Ascending aorta (tissue), 2 donors: ENCODE measurements at regions not wholly inside any gene's neighbourhood (a gene's known extent, or its start where the extent isn't known, plus 50 kb on each side); places are given as distances from the start of the nearest gene placed in this dataset.

Experiments
- DNase-seq, 2 donors: peaks; one replicate each; pipeline ENCODE4 v3.0.0-alpha.2; 2019; ENCODE audit warnings: low spot score in 2 of 2
- H3K27ac ChIP-seq, 2 donors: fragments of 200-600 bp; sonication (generic); one replicate each; pipeline ENCODE4 v1.5.1; 2016 to 2017; ENCODE audit warnings: mild to moderate bottlenecking in 1 of 2
- H3K27me3 ChIP-seq: fragments of 200-600 bp; sonication (generic); one replicate; pipeline ENCODE4 v1.5.1; 2017
- H3K36me3 ChIP-seq, 2 donors: fragments of 200-600 bp; sonication (generic); one replicate each; pipeline ENCODE4 v1.5.1; 2016
- H3K4me1 ChIP-seq, 2 donors: fragments of 200-600 bp; sonication (generic); one replicate each; pipeline ENCODE4 v1.5.1; 2016 to 2017; ENCODE audit warnings: mild to moderate bottlenecking in 1 of 2
- H3K4me3 ChIP-seq, 2 donors: fragments of 200-600 bp; sonication (generic); one replicate each; pipeline ENCODE4 v1.5.1; 2016 to 2017; ENCODE audit warnings: mild to moderate bottlenecking in 1 of 2
- H3K9me3 ChIP-seq, 2 donors: fragments of 200-600 bp; sonication (generic); one replicate each; pipeline ENCODE4 v1.5.1; 2016
- intact Hi-C: fragments of 100-400 bp; cut with DNase I; formaldehyde crosslinking; loops from one replicate; pipeline ENCODE4 v1.15.1; 2023
- TF ChIP-seq, protein P1 (sequence below), 3 experiments: fragments of 200-600 bp in 2 of 3; fragments of 450-650 bp in 1 of 3; sonication (generic) in 2 of 3; IDR thresholded peaks; one replicate each; pipeline ENCODE4 v1.5.1; 2016 to 2019; ENCODE audit warnings: antibody characterized with exemption in 3 of 3, mild to moderate bottlenecking in 1 of 3, moderate library complexity in 1 of 3

DNA sequence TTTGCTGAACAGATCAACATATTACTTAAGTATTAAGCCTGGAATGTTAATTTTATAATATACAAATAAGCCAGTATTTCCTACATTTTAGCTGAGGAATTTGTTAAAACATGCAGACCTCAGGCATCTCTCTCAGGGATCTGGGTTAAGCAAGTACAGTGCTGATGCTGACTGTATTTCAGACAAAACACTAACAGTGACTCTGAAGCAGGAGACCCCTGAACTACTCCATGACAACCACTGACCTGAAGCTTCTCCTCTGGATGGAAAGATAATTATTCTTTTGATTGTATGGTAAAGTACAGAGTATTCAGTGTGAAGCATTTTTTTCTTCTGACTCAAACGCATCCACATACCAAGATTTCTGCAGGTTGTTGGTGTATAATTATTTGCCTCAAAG, 680.8 kb downstream of the LIG4 start:
- no peak for DNase-seq
- Histone ChIP-seq H3K27ac (no peak overlapping the region), H3K4me1 (no peaks in the 10 kb centered on the region), H3K4me3 (no peak overlapping the region), H3K27me3 (no peaks in the 10 kb centered on the region), H3K36me3 (no peaks in the 10 kb centered on the region), H3K9me3 (no peaks in the 10 kb centered on the region)
- TF ChIP-seq, protein P1, sequence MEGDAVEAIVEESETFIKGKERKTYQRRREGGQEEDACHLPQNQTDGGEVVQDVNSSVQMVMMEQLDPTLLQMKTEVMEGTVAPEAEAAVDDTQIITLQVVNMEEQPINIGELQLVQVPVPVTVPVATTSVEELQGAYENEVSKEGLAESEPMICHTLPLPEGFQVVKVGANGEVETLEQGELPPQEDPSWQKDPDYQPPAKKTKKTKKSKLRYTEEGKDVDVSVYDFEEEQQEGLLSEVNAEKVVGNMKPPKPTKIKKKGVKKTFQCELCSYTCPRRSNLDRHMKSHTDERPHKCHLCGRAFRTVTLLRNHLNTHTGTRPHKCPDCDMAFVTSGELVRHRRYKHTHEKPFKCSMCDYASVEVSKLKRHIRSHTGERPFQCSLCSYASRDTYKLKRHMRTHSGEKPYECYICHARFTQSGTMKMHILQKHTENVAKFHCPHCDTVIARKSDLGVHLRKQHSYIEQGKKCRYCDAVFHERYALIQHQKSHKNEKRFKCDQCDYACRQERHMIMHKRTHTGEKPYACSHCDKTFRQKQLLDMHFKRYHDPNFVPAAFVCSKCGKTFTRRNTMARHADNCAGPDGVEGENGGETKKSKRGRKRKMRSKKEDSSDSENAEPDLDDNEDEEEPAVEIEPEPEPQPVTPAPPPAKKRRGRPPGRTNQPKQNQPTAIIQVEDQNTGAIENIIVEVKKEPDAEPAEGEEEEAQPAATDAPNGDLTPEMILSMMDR (IDR thresholded peaks at IDR 0.05): no peak
- intact Hi-C loops: no loop called here

DNA sequence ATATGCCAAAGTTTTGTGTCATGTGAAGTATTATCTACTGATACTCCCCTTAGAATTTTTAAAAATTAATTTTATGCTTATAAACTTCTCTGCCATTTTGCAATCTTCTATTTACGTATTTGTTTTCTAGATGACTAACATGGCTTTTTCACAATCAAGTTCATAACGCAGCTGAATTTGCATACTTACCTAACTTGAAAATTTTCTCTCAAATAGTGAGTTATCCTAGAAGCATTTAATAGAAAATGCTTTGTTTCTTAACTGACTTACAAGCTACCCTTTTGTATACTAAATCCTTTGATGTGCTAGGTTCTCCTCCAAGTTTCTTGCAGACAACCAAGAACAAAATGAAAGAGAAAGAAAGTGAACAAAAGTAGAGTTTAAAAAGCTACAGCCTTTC, 683.5 kb downstream of the LIG4 start:
- Histone ChIP-seq H3K4me1 (no peaks in the 10 kb centered on the region), H3K36me3 (no peaks in the 10 kb centered on the region), H3K27me3 (no peaks in the 10 kb centered on the region), H3K4me3 (no peak overlapping the region), H3K9me3 (no peaks in the 10 kb centered on the region), H3K27ac (no peak overlapping the region)
- DNase-seq: no peak
- TF ChIP-seq, protein P1 (IDR thresholded peaks at IDR 0.05): no peak
- intact Hi-C loops: no loop called here

DNA sequence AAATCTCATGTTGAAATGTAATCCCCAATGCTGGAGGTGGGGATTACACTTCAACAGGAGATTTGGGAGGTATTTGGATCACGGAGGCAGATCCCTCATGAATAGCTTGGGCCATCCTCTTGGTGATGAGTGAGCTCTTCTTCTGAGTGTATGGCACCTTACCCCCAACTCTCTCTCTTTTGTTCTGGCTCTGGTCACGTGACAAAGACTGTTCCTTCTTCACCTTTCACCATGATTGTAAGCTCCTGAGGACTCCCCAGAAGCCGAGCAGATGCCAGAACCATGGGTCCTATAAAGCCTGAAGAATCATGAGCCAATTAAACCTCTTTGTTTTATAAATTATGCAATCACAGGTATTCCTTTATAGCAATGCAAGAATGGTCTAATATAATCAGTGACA, 684.2 kb downstream of the LIG4 start:
- Histone ChIP-seq H3K4me3 (no peak overlapping the region), H3K9me3 (no peaks in the 10 kb centered on the region), H3K4me1 (no peaks in the 10 kb centered on the region), H3K36me3 (no peaks in the 10 kb centered on the region), H3K27me3 (no peaks in the 10 kb centered on the region), H3K27ac (no peak overlapping the region)
- intact Hi-C loops: no loop called here
- TF ChIP-seq, protein P1 (IDR thresholded peaks at IDR 0.05): no peak
- DNase-seq: no peak

DNA sequence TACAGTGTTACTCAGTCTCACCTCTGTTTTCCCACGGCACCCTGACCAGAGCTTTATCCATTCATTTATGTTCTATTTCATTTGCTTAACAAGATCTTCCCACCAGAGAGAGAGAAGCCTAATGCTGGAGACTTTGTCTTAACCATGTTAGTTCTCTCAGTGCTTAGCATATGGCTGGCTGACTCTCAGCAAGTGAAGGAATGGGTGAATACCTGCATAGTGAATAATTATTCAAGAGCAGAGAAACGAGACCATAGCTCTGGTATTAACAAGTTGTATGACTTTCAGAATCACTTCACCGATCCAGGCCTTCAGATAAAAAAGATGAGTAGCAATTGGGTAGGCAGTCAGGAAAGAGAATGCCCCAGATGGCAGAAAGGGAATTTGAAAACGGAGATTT, 686.3 kb downstream of the LIG4 start:
- Histone ChIP-seq H3K36me3 (no peaks in the 10 kb centered on the region), H3K4me1 (no peaks in the 10 kb centered on the region), H3K4me3 (no peak overlapping the region), H3K27me3 (no peaks in the 10 kb centered on the region), H3K27ac (no peak overlapping the region), H3K9me3 (no peaks in the 10 kb centered on the region)
- intact Hi-C loops: no loop called here
- no peak for DNase-seq
- TF ChIP-seq, protein P1 (IDR thresholded peaks at IDR 0.05): no peak

DNA sequence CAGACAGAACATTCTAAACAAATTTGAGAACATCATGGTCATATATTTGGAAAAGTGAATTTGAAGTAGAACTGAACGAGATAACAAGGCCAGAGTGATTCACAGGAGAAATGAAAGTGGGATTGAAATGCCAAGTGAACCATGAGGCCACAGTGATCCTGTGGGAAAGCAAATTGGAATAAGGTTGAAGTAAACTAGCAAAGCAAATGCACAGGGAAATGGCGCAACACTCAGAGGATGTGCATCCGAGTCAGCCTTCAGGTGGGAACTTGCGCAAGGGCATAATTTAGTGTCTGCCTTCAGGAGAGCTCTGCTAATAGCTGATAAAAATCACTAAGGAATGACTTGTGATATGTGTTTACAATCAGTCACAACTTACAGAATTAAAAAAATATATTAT, 696.6 kb downstream of the LIG4 start:
- H3K27me3 ChIP-seq: no peaks in the 10 kb centered on the region
- no peak overlapping the region for H3K27ac ChIP-seq
- intact Hi-C loops: no loop called here
- H3K9me3 ChIP-seq: no peaks in the 10 kb centered on the region
- H3K4me3 ChIP-seq: no peak overlapping the region
- H3K4me1 ChIP-seq: no peaks in the 10 kb centered on the region
- TF ChIP-seq, protein P1 (IDR thresholded peaks at IDR 0.05): no peak
- H3K36me3 ChIP-seq: no peaks in the 10 kb centered on the region
- no peak for DNase-seq

DNA sequence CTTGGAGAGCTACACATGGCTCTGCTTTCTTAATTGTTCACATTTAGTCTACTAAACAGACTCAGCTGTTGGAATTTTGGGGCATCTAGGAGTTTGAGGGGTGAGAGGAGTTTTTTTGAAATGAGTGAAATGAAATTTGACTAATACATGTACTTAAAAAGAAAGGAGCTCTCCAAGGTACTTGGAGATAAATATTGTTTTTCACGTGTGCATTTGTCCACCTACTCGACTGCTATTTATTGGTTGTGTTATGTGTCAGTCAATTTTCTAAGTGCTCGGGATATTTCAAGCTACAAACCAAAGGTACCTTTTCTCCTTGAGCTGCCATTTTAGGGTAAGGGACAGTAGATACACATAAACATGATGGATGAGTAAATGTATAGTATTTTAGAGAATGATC, 697.0 kb downstream of the LIG4 start:
- H3K27me3 ChIP-seq: no peaks in the 10 kb centered on the region
- H3K36me3 ChIP-seq: no peaks in the 10 kb centered on the region
- H3K9me3 ChIP-seq: no peaks in the 10 kb centered on the region
- TF ChIP-seq, protein P1 (IDR thresholded peaks at IDR 0.05): no peak
- no peak overlapping the region for H3K4me3 ChIP-seq
- intact Hi-C loops: no loop called here
- DNase-seq: no peak
- no peak overlapping the region for H3K27ac ChIP-seq
- no peaks in the 10 kb centered on the region for H3K4me1 ChIP-seq
